HG02981 (cell line): ENCODE measurements at regions not wholly inside any gene's neighbourhood (a gene's known extent, or its start where the extent isn't known, plus 50 kb on each side); places are given as distances from the start of the nearest gene placed in this dataset.
"Not testable (repeated sequence)": the region's sequence is repeated elsewhere in the genome, so short reads cannot be mapped to it uniquely, and the experiment has no call there.

Experiments
- ATAC-seq: cut with Tn5 transposase; IDR thresholded peaks from one replicate; pipeline ENCODE4 v1.9.1; 2021; ENCODE audit warnings: mild to moderate bottlenecking, moderate library complexity; ENCODE audit not compliant: unreplicated experiment

- no peak for ATAC-seq
Observed at GRCh38 chr5:1958211-1959010, 75.7 kb upstream of the IRX4 start.

GRCh38 chr5:1955586-1955985 is 72.9 kb upstream of the IRX4 start:
- ATAC-seq, result no peak

GRCh38 chr5:1953710-1954109 is 71.0 kb upstream of the IRX4 start:
- not testable (repeated sequence) for ATAC-seq

- no peak for ATAC-seq
Observed at GRCh38 chr5:1952444-1953099, 69.8 kb upstream of the IRX4 start.

- ATAC-seq, result no peak
Observed at GRCh38 chr5:1952021-1952420, 69.3 kb upstream of the IRX4 start.

GRCh38 chr5:1951165-1951816 is 68.6 kb upstream of the IRX4 start:
- no peak for ATAC-seq

- ATAC-seq, result no peak
Observed at GRCh38 chr5:1950708-1951103, 68.0 kb upstream of the IRX4 start.

GRCh38 chr5:1950096-1950707 is 67.5 kb upstream of the IRX4 start:
- no peak for ATAC-seq

GRCh38 chr5:1949253-1949652 is 66.5 kb upstream of the IRX4 start:
- ATAC-seq, result no peak

GRCh38 chr5:1948663-1949191 is 66.0 kb upstream of the IRX4 start:
- no peak for ATAC-seq

- ATAC-seq, result no peak
Observed at GRCh38 chr5:1948111-1948510, 65.4 kb upstream of the IRX4 start.

GRCh38 chr5:1946776-1947175 is 64.1 kb upstream of the IRX4 start:
- ATAC-seq, result no peak

- no peak for ATAC-seq
Observed at GRCh38 chr5:1946122-1946677, 63.5 kb upstream of the IRX4 start.

- ATAC-seq, result no peak
Observed at GRCh38 chr5:1945606-1946005, 62.9 kb upstream of the IRX4 start.

GRCh38 chr5:1944408-1944807 is 61.7 kb upstream of the IRX4 start:
- no peak for ATAC-seq

GRCh38 chr5:1943481-1943880 is 60.8 kb upstream of the IRX4 start:
- ATAC-seq, result no peak

- ATAC-seq, result no peak
Observed at GRCh38 chr5:1942630-1943029, 59.9 kb upstream of the IRX4 start.

GRCh38 chr5:1942158-1942557 is 59.4 kb upstream of the IRX4 start:
- no peak for ATAC-seq

- no peak for ATAC-seq
Observed at GRCh38 chr5:1939256-1939655, 56.5 kb upstream of the IRX4 start.

- no peak for ATAC-seq
Observed at GRCh38 chr5:1938310-1939000, 55.7 kb upstream of the IRX4 start.
